Left ventricle myocardium inferior (tissue), 1 donor: ENCODE measurements at regions not wholly inside any gene's neighbourhood (a gene's known extent, or its start where the extent isn't known, plus 50 kb on each side); places are given as distances from the start of the nearest gene placed in this dataset.

Experiments used
- DNase-seq: peaks from one replicate; pipeline ENCODE4 v3.0.0-alpha.2; 2020
- H3K27ac ChIP-seq: fragments of 200-600 bp; replicated peaks from 2 replicates; pipeline ENCODE4 v1.8.0; 2021
- H3K27me3 ChIP-seq: fragments of 200-600 bp; 2 replicates; pipeline ENCODE4 v1.8.0; 2021; ENCODE audit warnings: low read depth
- H3K36me3 ChIP-seq: fragments of 200-600 bp; 2 replicates; pipeline ENCODE4 v1.8.0; 2021
- H3K4me1 ChIP-seq: fragments of 200-600 bp; 2 replicates; pipeline ENCODE4 v1.8.0; 2021
- H3K4me3 ChIP-seq: fragments of 200-600 bp; 2 replicates; pipeline ENCODE4 v1.8.0; 2021; ENCODE audit warnings: mild to moderate bottlenecking, moderate library complexity
- H3K9me3 ChIP-seq: fragments of 200-600 bp; replicated peaks from 2 replicates; pipeline ENCODE4 v1.8.0; 2021
- intact Hi-C: fragments of 100-400 bp; cut with micrococcal nuclease; formaldehyde crosslinking; loops from one replicate; pipeline ENCODE4 v1.11.0; 2022
- TF ChIP-seq, protein P1 (sequence below): fragments of 200-600 bp; IDR thresholded peaks from 2 replicates; pipeline ENCODE4 v1.8.0; 2021; ENCODE audit warnings: antibody characterized with exemption, mild to moderate bottlenecking, borderline replicate concordance
- donor health status: DM: no; HTN: yes; CAD: no; lungs with severe emphysema.

DNA sequence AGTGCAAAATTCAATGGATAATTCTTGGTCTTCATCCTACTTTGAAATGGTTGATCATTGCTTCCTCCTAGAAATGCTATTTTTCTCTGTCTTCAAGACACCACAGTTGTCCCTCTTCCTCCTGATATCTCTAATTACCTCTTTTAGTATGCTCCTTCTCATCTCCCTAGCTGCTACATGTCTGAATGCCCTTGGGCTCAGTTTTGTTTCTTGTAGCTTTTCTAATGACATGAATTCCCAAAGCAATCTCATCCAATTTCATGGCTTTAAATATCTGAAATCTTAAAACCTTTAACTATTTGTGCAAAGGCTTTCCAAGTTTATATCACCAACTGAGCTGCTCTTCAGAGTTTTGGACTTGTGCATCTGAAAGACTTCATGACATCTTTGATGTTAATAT is 120.2 kb upstream of the RGS17 start:
- Histone ChIP-seq H3K36me3 (no peaks in the 10 kb centered on the region), H3K4me1 (no peaks in the 10 kb centered on the region), H3K27ac (no peak overlapping the region), H3K27me3 (no peaks in the 10 kb centered on the region), H3K9me3 (no peaks in the 10 kb centered on the region), H3K4me3 (no peak overlapping the region)
- intact Hi-C loops = no loop called here
- DNase-seq = no peak
- TF ChIP-seq, protein P1, sequence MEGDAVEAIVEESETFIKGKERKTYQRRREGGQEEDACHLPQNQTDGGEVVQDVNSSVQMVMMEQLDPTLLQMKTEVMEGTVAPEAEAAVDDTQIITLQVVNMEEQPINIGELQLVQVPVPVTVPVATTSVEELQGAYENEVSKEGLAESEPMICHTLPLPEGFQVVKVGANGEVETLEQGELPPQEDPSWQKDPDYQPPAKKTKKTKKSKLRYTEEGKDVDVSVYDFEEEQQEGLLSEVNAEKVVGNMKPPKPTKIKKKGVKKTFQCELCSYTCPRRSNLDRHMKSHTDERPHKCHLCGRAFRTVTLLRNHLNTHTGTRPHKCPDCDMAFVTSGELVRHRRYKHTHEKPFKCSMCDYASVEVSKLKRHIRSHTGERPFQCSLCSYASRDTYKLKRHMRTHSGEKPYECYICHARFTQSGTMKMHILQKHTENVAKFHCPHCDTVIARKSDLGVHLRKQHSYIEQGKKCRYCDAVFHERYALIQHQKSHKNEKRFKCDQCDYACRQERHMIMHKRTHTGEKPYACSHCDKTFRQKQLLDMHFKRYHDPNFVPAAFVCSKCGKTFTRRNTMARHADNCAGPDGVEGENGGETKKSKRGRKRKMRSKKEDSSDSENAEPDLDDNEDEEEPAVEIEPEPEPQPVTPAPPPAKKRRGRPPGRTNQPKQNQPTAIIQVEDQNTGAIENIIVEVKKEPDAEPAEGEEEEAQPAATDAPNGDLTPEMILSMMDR = no peak

DNA sequence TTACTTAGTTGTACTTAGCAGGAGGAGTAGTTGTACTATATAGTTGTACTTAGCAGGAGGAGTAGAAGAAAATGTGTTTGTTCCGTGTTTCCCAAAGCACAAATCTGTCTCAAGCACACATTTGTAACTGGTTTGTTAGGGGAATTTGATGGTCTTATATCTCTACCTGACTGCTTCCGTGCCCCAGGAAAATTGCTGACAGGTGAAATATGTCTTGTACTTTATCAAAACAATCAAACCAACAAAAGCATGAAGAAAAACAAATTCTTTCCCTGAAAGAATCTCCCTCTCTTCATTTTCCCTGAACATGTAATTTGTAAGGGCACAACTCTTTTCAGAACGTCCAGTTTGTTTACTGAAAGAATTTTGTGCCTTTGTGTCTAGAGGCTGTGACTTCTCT is 106.6 kb upstream of the RGS17 start:
- H3K27me3 ChIP-seq = no peaks in the 10 kb centered on the region
- H3K4me3 ChIP-seq = no peak overlapping the region
- H3K36me3 ChIP-seq = no peaks in the 10 kb centered on the region
- no peak for DNase-seq
- peaks cover 7% of the 10 kb centered on the region for H3K9me3 ChIP-seq
- H3K27ac ChIP-seq = no peak overlapping the region
- no peaks in the 10 kb centered on the region for H3K4me1 ChIP-seq
- intact Hi-C loops = no loop called here
- TF ChIP-seq, protein P1 = no peak

DNA sequence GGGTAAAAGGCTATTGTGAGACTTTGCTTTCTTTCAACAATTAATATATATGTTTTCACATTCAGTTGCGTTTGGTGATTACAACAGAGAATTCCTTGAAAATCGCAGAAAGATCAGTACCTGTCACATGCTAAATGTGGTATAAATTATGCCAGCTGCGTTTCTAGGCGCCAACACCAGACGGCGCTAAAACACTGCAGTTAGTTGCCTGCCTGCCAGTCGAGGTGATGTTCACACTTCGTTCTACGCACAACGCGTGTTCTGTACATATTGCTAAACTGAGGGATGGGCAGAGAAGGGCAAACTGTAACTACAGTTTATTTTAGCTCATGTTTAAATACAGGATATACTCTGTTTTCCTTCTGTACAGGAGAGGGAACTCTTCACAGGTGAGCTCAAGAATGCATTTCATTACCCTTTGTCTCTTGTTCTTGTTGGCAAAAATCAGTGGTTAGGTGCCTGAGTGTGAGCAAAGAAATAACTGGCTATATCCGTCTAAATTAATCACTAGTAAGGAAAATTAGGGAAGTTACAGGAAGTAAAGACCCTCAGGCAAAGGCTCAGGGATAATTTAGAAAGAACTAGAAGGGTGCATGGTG is 100.1 kb upstream of the RGS17 start:
- no peak overlapping the region for H3K4me3 ChIP-seq
- intact Hi-C loops = no loop called here
- H3K9me3 ChIP-seq = no peaks in the 10 kb centered on the region
- H3K4me1 ChIP-seq = no peaks in the 10 kb centered on the region
- no peaks in the 10 kb centered on the region for H3K36me3 ChIP-seq
- H3K27me3 ChIP-seq = no peaks in the 10 kb centered on the region
- no peak overlapping the region for H3K27ac ChIP-seq
- TF ChIP-seq, protein P1 = peak; percentile 77
- DNase-seq = peak; percentile 29

DNA sequence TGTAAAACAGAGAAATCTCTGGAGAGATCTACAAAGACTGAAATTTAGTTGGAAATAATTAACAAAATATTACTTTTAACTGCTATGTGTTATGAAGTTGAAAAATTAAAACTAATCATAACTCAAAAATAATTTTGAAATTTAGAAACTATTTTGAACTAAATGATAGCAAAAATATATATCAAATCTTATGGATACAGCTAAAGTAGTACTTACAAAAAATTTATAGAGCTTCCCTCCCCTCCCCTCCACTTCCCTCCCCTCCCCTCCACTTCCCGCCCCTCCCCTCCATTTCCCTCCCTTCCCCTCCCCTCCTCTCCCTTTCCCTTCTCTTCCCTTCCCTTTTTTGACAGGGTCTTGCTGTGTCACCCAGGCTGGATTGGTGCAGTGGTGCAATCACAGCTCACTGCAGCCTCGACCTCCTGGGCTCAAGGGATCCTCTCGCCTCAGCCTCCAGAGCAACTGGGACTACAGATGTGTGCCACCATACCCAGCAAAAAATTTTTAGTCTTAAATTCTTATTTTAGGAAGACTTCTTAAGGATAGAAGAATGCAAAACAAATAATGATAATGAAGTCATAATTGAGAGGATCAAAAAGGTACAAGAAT is 87.2 kb upstream of the RGS17 start:
- H3K36me3 ChIP-seq = no peaks in the 10 kb centered on the region
- no peak for DNase-seq
- H3K4me1 ChIP-seq = no peaks in the 10 kb centered on the region
- intact Hi-C loops = no loop called here
- peaks cover 9% of the 10 kb centered on the region for H3K27me3 ChIP-seq
- H3K9me3 ChIP-seq = no peaks in the 10 kb centered on the region
- H3K27ac ChIP-seq = no peak overlapping the region
- H3K4me3 ChIP-seq = no peak overlapping the region
- TF ChIP-seq, protein P1 = no peak

DNA sequence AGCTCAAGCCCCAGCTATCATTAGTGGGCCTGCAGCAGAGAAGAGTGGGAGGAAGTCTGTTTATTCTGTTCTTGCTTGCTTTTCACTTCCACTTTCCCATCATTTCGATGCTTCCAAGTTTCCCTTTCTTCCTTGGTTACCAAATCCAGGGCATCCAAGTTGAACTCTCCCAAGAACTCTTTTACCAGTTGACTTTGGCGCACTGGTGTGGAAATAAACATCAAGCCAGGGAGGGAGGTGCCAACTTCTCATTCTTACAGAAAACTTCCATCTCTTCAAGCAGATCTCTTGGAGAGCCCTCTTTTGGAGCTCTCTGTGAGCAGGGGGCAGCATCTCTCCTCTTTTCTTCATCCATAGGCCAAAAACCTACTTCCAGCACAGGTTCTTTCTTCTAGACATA is 85.7 kb upstream of the RGS17 start:
- Histone ChIP-seq H3K4me1 (no peaks in the 10 kb centered on the region), H3K36me3 (no peaks in the 10 kb centered on the region), H3K9me3 (no peaks in the 10 kb centered on the region), H3K27me3 (peaks cover 9% of the 10 kb centered on the region), H3K27ac (no peak overlapping the region), H3K4me3 (no peak overlapping the region)
- intact Hi-C loops = no loop called here
- TF ChIP-seq, protein P1 = no peak
- DNase-seq = no peak
